GM19023 (cell line): ENCODE measurements at regions not wholly inside any gene's neighbourhood (a gene's known extent, or its start where the extent isn't known, plus 50 kb on each side); places are given as distances from the start of the nearest gene placed in this dataset.
"Not testable (repeated sequence)": the region's sequence is repeated elsewhere in the genome, so short reads cannot be mapped to it uniquely, and the experiment has no call there.

Experiments
- ATAC-seq: cut with Tn5 transposase; IDR thresholded peaks from one replicate; pipeline ENCODE4 v1.9.1; 2021; ENCODE audit warnings: mild to moderate bottlenecking, moderate library complexity; ENCODE audit not compliant: unreplicated experiment

DNA sequence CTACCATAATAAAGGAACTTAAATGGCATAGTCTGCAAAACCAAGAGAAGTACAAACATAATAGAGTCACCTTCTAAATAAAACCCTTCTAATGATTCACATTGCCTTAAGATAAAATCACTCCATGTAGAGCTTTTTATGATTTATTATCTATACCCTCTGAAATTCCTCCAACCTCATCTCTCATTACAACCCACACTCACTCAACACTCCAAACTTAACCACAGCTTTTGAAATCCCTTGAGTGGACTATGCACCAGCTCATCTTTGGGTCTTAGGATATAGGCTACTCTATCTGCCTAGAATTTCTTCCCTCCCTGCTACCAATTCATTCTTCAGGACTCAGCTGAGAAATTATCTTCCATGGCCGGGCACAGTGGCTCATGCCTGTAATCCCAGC, 122.5 kb downstream of the CETN3 start:
- ATAC-seq, result no peak

DNA sequence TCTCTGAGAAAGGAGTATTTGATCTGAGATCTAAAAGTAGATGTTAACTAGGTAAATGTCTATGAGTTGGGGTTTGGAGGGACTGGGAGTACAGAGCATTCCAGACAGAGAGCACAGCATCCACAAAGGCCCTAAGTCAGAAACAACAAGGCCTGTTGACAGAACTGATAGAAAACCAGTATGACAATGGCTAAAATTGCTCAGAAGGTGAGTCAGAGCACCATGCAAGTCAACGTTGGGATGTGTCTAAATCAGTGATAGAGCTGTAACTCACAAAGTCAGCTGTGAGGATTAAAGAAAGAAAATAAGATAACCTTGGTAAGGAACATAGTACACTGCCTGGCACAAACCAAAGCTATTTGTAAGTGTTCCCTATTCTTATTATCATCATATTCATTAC, 124.0 kb downstream of the CETN3 start:
- ATAC-seq, result no peak

DNA sequence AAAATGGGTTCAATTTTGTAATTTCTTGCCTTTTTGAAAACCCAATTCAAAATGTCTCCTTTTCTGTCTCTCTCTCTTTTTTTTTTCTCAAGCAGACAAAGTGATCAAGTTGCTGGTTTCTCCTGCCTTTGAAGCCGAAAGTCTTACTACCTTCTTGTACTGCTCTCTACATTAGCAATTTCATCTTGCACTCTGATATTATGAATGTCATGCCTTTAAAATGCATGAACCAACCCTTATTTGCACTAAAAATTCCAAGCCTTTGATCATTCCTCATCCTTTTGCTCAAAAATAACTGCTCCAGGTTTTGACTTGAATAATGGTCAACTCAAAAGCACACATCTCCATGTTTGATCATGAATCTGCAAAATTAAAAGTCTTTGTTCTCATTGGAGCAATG, 125.2 kb downstream of the CETN3 start:
- ATAC-seq, result no peak

DNA sequence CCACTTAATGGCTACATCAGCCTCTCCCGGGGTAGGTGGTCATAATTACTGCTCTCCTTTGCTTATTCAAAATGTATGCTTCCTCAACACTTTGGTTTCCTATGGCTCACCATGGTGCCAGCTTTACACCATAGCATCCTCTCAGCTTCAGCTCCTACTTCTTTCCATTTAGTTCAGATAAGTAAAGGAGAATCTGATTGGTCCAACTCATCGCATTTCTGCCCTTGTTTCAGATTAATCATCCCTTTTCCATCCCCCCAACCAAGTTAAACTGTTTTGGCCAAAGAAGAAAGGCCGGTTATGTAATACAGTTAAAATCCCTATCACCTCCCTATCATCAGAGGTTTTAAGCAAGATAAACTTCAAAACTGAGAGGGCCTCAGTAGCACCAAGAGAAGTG, 130.5 kb downstream of the CETN3 start:
- no peak for ATAC-seq

DNA sequence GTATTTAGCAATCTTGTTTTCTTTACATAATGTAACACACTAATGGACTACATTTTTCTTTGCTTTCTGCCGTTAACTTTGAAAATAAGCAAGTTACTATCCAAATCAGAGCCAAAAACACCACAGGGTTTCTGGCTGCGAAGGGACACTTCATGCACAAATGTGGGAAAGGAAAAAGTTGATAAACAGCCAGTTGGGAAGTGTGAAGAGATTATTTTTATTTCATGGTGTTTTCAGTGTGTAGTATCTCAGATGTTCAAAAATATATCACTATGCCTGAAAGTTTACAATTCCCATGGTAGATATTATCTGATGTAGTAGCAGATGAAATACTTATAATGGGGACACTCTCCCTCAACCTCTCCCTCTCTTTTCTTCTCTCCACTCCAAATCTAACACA, 135.3 kb downstream of the CETN3 start:
- ATAC-seq, result no peak

DNA sequence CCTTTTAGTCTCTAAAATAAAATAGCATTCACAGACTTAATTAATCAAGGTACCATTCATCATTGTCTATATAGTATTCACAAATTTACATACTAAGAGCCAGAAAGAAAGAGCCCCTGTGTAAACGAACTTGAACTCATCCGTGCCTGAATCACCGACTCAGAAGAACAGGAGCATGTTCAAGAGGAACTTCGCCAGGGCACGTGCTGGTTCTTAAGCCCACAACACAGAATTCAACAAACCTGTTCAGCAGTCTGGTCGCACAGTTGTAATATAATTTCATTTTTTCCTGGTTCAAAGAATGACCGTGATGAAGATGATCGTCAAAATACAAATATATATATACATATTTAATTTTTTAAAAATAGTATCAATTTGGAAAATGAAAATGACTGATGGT, 141.9 kb downstream of the CETN3 start:
- no peak for ATAC-seq

DNA sequence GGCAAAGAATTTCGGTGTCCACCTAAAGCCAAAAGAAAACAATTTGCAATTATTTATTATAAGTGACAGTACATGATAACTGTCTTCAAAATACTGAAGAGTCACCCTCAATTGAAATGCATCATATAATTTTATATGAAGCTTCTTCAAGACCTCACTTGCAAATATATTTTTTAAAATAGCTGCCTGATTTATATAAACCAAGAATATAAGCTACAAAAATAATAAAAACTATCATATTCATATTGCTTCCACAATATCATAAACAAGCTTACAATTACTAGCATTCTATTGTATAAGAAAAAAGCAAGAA, 144.1 kb downstream of the CETN3 start:
- no peak for ATAC-seq

DNA sequence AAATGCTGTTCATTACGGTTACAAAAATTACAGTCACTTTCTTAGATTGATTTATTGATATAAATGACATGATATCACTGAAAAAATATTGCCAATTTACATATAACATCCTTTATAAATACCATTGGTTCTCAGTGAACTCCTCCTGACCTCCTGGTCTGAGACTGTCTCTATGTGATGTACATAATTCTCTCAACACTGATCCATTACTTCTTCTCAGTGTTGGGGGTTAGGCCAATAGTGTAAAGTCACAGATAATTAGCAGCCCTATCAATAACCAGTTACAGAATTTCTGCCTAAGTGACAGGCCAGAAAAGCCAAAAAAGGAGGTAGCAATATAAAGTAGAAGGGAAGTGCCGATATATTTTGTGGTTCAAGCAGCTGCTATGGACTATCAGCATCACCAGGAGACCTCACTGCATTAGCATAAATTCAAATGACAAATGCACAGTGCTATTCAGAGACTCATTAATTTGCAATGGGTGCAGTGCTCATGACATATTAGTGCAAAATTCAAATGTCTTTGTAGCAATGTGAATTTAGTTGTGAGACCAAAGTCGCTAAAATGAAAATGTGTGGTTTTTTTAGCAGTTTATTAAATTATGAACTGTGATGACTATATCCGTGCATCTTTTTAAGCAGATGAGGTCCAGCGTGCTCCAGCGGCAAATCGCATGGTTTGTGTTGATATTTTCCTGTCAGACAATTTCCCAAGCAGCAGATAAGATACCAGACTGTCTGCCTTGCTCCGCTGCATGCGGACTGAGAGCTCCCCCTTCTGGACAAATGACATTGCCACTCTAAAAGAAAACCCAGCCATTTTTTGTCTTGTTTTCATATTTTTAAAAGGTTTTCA, 144.6 kb downstream of the CETN3 start:
- ATAC-seq, result no peak

DNA sequence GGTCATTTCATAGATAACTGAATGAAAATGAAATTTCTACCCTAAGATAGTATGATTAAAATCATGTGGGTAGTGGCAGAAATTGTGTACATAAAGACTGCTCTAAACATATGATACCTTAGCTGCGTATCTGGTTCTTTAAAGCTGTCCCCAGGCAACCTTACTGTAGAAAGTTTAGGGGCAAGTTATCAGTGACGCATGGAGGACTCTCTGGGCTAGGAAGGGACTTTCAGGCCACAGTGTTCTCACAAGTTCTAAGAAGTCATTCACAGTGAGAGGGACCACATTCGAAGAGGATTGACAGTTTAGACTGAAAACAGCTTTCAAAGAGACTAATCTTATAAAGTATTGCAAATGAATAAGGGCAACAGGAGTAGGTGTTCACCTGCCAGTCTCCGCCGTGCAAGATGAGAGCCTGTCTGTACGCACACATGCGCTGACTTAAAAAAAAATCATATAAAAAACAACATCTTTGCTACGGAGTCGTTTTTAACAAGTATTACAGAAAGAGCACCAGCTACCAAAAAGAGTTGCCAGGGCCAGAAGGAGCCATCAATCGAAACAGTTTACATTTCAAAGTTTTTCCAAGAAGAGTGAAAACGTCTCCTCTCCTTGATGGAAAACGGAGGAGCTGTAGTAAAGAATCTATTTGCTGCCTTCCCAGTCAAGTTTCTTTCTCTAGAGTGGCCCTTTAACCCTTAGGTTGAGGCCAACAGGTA, 146.3 kb downstream of the CETN3 start:
- no peak for ATAC-seq

DNA sequence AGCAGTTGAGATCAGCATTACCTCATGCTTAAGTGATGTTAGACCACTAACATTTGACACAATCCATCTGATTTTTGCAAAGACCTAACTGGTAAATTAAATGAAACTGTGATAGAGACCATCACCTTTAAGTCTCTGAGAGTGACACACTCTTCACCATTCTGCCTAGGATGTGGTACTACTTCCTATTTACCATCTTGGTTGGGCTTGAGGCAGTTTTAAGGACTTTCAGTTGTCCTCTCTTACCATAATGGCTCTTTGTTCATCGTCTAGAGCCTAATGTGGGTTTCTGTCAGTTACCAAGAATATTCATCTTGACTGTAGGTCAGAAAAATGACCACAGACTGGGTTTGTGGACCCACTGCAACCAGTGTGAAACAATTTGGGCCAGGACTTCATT, 158.1 kb downstream of the CETN3 start:
- ATAC-seq, result no peak

DNA sequence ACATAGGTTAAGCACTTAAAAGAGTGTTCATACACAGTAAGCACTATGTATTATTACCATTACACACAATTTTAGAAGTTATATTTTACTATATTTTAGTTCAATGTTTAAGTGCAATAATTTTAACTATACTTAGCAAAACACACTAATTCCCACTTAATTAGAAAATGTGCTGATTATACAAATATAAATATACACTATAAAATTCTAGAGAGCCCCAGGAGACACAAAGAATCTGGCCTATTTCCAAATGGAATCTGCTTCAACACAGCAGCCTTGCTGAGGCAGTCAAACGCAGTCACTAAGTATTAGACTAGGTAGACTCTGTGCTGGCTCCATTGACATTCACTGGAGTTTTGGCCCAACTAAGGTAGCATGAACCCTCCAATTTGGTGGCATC, 160.9 kb downstream of the CETN3 start:
- ATAC-seq, result no peak

DNA sequence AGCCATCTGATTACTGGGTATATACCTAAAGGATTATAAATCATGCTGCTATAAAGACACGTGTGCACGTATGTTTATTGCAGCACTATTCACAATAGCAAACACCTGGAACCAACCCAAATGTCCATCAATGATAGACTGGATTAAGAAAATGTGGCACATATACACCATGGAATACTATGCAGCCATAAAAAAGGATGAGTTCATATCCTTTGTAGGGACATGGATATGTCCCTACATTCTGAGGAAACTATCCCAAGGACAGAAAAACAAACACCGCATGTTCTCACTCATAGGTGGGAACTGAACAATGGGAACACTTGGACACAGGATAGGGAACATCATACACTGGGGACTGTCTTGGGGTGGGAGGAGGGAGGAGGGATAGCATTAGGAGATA, 165.7 kb downstream of the CETN3 start:
- ATAC-seq, result not testable (repeated sequence)

DNA sequence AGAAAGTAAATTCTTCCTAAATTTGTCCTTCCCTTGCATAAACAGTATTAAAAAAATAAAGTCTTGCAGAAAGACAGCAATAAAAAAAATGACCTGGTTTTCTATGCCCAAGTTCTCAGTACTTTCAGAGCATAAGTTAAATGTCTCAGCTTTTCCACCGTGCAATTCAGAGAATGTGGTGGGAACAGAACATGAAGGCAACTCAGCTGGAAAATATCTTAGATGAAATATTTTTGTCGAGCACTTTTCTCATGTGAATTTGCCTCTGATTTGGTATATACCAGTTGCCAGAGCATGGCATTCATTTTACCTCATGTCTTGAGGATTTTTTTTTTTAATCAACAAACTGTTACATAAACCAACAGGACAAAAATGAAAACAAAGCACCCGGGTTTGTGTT, 176.1 kb downstream of the CETN3 start:
- ATAC-seq, result no peak

DNA sequence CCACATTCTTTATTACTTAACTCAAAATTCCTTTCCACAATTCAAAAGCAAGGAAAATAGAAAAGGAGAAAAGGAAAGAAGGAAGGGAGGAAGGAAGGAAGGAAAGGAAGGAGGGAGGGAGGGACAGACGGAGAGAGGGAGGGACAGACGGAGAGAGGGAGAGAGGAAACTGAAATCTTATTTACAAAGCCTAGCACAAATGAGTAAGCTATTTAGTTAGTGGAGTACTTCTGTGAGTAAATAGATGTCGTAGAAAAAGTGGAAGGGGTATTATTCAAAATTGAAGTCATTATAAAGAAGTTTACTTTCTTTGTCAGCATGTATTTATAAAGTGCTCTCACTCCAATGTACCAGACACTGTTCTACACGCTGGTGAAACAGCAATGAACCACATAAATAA, 177.9 kb downstream of the CETN3 start:
- no peak for ATAC-seq

DNA sequence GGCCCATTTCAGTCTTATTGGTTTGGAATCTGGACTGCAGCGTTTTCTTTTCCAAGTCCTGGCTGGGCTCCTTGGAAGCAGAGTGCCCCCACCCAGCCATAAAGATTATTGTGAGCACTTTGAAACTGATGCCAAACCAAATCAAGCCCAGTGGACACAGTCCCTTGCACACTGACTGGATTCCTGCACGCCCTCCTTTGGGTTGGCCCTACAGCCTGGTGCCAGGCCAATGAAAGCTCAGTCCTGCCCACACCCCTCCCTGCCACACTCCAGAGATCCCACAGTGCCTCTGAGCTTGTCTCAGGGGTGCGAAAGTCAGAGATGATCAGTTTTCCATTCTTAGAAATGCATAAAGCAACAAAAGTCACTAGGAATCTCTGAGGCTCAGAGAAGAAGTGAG, 181.9 kb downstream of the CETN3 start:
- ATAC-seq, result no peak

DNA sequence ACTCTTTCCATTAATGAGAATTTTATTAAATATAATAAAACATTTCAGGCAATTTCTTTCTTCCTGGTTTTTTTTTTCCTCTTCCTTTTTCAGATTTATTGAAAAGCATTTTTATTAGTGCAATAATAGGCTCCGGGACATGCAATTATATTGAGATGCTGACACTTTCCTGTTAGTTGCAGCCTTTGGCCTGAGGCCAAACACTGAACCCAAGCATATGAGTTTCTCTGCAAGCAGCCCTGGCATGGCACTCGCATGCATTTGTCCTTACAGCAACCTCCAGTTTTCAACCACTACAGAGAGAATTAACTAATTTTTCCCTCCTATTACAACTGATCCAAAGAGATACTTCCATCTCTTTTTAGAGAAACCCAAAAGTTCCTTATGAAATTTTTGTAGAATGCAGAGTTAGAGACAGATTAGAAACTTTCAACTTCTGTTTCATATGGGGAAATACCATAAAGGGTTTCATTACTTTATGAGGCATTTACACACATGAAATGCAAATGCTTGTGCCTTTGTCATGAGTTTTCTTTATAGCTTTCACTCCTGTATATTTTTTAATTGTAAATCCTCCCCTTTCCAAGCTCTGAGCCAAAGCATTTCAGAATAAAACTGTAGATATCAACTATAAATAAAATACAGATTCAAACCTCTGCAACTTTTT, 183.0 kb downstream of the CETN3 start:
- no peak for ATAC-seq

DNA sequence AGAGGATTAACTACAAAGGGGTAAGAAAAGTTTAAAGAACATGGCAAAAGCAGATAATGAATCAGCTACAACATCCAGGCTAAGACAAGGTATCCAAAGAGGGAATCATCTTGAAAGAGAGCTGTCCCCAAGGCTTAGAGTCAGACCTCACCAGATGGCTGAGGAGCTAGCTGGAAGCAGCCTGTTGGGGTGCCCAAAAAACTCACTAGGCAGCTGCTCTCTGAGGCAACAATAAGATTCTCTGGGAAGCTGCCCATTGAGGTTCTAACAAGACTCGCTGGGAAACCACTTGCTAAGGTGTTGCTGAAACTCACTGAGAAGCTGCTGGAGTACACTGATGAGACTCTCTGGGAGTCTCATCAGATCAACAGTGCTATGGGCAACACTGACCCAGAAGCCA, 185.2 kb downstream of the CETN3 start:
- no peak for ATAC-seq

DNA sequence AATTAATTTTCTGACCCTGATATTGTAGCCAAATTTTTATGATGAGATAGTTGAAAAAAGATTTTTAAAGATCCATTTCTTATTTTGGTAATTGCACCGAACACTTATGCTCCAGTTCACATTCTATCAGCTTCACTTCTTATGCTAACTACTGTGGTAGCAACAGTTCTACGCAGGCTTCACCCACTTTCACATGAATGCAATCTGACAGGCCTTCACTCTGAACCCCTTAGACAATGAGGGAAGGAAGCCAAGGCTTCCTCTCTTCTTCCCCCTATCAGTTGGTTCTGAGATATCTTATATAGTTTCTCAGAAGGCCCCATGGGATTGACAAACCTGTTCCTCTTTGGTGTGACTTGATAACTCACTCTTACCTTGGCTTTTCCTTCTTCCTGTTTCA, 185.8 kb downstream of the CETN3 start:
- no peak for ATAC-seq

DNA sequence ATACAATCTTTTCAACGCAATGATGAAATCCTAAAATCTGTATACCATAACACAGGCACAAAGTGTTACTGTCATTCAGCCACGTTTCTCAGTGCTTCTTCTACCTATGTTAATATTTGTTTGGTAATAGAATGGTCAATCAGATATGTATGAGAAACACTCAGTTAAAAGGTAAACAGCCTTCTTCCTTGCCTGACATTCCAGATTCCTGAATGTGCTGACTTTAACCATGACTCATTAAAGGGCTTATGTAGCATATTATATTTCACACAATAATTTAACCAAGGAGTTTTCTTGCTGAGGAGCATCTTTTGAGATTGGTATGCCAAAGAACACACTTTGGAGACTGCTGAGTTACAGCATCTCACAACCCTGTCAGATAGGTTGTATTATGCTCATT, 187.6 kb downstream of the CETN3 start:
- ATAC-seq, result no peak

DNA sequence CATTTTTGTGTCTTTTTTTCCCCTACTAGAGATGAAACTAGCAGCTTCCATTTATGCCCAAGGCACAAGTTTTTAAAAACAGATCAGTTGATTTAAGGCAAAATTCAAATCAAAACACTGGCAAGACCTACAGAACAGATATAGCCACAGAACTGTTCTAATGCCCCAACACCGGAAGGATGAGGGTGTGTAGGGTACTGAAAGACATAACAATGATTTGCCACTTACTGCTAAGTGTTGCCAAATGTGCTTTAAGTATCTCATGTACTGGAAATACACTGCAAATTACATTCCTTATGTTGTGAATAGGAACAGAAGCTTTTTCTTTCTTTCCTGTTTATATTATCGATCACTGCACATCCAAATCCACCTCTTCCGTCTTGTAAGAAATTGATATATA, 189.0 kb downstream of the CETN3 start:
- no peak for ATAC-seq

DNA sequence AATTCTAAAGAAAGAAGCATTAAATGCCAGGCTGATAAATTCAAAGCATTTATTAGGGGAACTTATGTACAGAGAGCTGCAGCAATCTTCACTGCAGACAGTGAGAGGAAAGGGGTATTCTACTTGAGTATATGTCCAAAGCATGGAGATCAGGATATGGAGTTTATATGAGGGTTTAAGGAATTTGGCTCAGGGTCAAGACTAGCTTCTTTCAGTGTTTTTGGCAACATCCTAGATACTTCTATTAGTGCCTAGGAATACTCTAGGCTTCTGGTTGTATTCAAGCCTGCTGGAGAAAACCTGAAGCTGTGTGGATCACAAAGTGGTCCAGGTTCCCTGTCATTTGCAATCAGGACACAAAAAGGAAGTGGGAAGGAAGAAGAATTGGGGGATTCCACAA, 194.6 kb downstream of the CETN3 start:
- no peak for ATAC-seq

DNA sequence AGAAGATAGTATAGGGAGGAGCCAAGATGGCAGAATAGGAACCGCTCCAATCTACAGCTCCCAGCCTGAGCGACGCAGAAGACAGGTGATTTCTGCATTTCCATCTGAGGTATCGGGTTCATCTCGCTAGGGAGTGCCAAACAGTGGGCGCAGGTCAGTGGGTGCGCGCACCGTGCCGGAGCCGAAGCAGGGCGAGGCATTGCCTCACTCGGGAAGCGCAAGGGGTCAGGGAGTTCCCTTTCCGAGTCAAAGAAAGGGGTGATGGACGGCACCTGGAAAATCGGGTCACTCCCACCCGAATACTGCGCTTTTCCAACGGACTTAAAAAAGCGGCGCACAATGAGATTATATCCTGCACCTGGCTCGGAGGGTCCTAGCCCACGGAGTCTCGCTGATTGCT, 201.2 kb downstream of the CETN3 start:
- not testable (repeated sequence) for ATAC-seq
